ENCODE measurements at regions not wholly inside any gene's neighbourhood (a gene's known extent, or its start where the extent isn't known, plus 50 kb on each side); places are given as distances from the start of the nearest gene placed in this dataset.
A peak's percentile ranks its signal among the peaks of the same experiment; 100 is the strongest.
"Not testable (repeated sequence)": the region's sequence is repeated elsewhere in the genome, so short reads cannot be mapped to it uniquely, and the experiment has no call there.

- DNase-seq (ENCODE audit: low read depth in 2 of 2), result no peak
Observed at GRCh38 chr2:53610260-53610659, 157.3 kb upstream of the CHAC2 start.

DNA sequence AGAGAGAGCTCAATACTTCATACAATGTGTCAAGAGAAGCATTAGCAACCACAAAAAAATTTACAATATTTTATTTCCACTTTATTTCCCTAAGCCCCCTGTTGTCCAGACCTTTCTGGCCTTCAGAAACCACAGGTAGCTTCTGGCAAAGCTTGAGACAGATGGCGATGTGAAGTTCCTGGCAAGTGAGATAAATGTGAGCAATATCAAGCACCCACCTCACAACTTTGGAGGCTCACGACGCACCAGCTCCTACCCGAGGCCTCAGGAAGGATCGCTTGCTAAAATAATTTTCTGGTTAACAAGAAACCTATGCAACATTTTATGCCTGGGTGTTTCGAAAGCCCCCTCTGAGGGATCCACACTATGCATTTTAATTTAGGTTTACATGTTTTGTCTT lies 158.1 kb upstream of the CHAC2 start:
- no peak for DNase-seq (ENCODE audit: low read depth in 2 of 2)

DNA sequence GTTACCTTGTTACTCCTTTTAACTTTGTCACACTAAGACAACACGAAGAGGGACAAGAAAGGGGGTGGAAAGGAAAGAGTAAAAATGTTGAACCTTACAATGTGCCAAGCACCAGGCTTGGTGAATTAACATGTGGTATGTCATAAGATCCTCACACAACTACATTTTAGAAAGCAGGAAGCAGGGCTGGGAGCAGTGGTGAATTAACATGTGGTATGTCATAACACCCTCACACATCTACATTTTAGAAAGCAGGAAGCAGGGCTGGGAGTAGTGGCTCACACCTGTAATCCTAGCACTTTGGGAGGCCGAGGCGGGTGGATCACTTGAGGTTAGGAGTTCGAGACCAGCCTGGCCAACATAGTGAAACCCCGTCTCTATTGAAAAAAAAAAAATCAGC lies 159.3 kb upstream of the CHAC2 start:
- no peak for DNase-seq (ENCODE audit: low read depth in 2 of 2)

DNA sequence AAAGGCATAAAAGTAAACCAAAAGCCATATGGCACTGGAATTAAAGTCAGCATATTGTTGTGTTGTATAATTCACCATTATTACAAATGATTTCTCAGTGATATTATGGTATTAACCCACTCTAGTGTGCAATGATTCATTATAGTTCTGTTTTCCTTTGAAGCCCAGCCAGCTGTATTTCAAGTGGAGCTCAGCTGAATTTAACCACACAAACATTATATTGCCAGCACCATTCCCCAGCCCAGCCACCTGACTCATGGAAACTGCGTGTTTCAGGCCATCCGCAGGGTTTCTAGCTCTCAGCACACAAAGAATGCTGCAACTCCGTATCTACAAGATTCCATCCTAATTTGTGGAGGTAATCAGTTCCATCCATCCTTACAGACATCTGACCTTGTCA lies 166.8 kb upstream of the CHAC2 start:
- DNase-seq (ENCODE audit: low read depth in 2 of 2), result no peak

DNA sequence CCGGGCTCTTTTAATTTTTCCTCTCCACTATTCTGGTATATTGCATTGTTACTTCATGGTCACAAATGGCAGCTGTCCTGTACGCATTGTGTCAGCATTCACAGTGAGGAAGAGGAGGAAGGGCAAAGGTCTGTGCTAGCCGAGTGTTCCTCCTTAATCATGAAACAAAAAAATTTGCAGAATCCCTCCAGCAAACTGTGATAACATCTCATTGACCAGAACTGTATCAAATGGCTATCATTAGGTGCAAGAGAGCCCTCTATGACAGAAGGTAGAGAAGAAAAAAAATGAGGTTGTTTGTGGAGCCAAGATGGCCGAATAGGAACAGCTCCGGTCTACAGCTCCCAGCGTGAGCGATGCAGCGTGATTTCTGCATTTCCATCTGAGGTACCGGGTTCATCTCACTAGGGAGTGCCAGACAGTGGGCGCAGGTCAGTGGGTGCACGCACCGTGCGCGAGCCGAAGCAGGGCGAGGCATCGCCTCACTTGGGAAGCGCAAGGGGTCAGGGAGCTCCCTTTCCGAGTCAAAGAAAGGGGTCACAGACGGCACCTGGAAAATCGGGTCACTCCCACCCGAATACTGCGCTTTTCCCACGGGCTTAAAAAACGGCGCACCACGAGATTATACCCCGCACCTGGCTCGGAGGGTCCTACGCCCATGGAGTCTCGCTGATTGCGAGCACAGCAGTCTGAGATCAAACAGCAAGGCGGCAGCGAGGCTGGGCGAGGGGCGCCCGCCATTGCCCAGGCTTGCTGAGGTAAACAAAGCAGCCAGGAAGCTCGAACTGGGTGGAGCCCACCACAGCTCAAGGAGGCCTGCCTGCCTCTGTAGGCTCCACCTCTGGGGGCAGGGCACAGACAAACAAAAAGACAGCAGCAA lies 180.6 kb upstream of the CHAC2 start:
- not testable (repeated sequence) for DNase-seq (ENCODE audit: low read depth in 2 of 2)

- no peak for DNase-seq (ENCODE audit: low read depth in 2 of 2)
Observed at GRCh38 chr2:53584986-53585385, 182.6 kb upstream of the CHAC2 start.

DNA sequence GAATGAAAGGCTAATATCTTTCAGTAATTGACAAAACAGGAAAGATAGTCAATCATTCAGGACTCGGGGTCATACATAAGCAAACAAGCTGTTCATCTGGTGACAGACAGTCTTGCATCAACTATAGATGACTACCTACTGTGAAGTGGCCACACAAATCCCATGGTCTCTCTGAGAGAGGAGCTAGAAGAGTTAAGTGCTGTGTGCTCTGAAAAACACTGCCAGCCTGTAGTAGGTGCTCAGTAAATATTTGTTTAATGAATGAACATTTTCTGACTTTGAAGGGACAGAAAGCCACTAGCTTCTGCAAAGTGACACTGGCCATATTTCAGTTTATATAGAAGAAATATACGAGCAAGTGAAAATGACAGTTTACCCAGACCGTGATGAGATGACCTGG lies 184.0 kb upstream of the CHAC2 start:
- no peak for DNase-seq (ENCODE audit: low read depth in 2 of 2)

GRCh38 chr2:53582556-53582955 lies 185.0 kb upstream of the CHAC2 start:
- no peak for DNase-seq (ENCODE audit: low read depth in 2 of 2)

GRCh38 chr2:53576166-53576565 lies 191.4 kb upstream of the CHAC2 start:
- DNase-seq (ENCODE audit: low read depth in 2 of 2), result no peak

DNA sequence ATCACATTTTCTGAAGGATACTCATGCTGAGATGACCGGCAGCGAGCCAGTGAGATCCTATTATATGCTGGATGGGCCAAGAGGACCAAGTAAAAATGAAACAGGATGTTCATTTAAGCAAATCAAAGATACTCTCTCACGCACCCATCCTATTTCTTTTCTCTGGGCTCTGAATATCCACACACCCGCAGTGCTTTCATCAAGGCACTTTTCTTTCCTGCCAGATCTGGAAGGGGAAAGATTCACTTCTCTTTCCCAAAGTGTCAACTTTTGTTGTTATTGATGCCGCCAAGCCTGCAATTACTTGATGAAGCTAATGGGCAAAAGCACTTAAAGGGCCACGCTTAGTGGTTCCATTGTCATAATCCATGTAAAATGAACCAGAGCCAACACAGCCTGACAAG lies 191.9 kb upstream of the CHAC2 start:
- no peak for DNase-seq (ENCODE audit: low read depth in 2 of 2)

DNA sequence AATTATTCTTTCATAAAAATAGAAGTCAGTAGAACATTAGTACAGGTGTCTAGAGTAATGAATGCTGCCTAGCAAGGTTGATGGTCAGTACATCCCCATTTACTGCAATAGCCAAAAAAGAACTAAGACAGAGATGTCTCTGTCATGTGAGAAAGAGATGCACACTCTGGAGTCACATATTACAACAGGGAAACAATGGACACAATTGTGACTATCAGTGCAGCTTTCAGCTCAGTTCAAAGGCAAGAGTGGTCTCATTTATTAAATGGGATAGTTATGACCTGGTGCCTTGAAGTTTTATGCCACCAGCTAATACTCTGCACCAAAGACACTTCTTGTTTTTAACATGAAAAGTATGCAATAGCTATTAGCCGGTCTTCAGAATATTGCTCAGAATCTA lies 194.9 kb upstream of the CHAC2 start:
- DNase-seq (ENCODE audit: low read depth in 2 of 2), result no peak

DNA sequence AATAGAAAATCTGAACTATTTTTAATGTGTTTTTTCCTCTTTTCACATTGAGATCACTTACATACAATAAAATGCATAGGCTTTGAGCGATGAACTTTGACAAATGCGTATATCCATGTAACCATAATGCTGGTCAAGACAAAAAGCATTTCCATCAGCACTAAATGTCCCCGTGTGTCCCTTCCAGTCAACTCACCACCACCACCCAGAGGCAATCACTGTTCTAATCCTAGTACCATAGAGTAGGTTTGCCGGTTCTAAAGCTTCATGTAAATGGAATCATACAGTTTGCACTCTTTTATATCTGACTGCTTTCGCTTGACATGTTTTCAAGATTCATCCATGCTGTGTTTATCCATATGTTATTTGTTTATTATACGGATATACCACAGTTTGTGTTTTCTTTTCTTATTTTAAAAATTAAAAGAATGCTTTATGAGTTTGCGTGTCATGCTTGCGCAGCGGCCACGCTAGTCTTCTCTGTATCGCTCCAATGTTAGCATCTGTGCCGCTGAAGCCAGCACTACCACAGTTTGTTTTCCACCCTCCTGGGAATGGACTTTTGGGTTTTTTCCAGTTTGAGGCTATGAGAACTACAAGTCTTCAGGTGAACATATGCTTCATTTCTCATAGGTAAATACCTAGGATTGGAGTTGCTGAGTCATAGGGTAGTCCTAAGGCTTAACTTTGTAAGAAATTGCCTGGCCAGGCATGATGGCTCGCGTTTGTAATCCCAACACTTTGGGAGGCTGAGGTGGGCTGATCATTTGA lies 197.5 kb upstream of the CHAC2 start:
- no peak for DNase-seq (ENCODE audit: low read depth in 2 of 2)

DNA sequence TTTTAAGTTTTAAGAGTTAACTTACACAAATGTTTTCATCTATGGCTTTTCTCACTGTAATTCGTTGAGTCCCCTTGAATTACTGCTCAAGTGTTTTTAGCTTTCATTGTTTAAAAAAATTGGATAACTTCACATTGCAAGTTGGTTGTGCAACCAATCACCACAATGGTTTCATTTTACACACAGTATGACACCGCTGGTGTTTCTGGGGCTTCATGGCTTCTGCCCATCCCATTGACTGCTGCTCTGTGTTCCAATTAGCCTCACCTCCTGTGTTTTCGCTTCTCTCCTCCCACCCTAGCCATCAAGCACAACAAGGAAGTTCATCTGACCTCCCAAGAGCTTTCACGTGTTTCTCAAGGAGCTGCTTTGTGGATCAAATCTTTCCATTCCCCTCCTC lies 199.1 kb upstream of the CHAC2 start:
- DNase-seq (ENCODE audit: low read depth in 2 of 2), result peak in 1 of 2 donors; percentile 3

GRCh38 chr2:53567073-53567472 lies 200.5 kb upstream of the CHAC2 start:
- DNase-seq (ENCODE audit: low read depth in 2 of 2), result no peak

DNA sequence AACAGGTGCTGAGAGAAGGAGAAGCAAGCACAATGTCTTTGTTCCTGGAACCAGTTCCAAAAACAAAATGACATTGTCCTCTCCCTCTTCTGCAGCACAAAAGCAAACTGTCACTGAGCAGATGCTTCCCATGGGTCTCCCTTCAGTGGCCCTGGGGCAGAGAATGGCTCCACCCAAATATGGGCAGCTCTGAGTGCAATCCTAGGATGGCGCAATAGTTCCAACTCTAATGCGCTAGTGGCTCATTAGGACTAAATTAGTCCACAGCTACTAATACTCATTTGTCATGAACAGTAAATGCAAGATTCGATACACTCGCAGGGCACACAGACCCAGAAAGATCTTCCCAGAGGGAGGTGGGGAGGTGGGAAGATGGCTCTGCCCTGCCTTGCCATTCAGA lies 205.2 kb upstream of the CHAC2 start:
- no peak for DNase-seq (ENCODE audit: low read depth in 2 of 2)

DNA sequence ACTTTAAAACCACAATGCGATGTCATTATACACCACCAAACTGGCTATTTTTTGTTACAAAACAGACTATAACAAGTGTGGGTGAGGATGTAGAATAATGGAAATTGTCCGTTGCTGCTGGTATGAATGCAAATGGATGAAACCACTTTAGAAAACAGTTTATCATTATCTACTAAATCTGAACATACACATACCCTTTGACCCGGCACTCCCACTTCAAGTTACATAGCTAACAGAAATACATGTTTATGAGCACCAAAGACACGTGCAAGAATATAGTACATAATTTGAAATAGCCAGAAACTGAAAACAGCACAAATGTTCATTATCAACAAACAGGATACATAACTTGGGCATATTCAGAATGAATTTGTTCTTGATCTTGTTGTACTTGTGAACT lies 206.4 kb upstream of the CHAC2 start:
- DNase-seq (ENCODE audit: low read depth in 2 of 2), result no peak

GRCh38 chr2:53559302-53559966 lies 208.2 kb upstream of the CHAC2 start:
- no peak for DNase-seq (ENCODE audit: low read depth in 2 of 2)

DNA sequence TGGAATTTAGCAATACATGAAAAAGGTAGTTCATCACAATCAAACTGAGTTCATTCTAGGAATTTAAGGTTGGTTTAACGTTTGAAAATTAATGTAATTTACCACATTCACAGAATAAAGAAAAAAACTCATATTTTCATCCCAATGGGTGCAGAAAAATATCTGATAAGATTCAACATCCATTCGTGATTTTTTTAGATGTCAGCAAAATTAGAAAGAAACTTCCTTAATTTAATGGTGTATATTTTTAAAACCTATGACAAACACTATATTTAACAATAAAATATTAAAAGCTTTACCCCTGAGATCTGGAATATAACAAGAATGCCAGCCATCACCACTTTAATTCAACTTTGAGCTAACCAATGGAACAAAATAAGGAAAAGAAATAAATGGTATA lies 208.7 kb upstream of the CHAC2 start:
- DNase-seq (ENCODE audit: low read depth in 2 of 2), result no peak

GRCh38 chr2:53549497-53549896 lies 218.1 kb upstream of the CHAC2 start:
- no peak for DNase-seq (ENCODE audit: low read depth in 2 of 2)

- DNase-seq (ENCODE audit: low read depth in 2 of 2), result no peak
Observed at GRCh38 chr2:53545604-53546003, 222.0 kb upstream of the CHAC2 start.

DNA sequence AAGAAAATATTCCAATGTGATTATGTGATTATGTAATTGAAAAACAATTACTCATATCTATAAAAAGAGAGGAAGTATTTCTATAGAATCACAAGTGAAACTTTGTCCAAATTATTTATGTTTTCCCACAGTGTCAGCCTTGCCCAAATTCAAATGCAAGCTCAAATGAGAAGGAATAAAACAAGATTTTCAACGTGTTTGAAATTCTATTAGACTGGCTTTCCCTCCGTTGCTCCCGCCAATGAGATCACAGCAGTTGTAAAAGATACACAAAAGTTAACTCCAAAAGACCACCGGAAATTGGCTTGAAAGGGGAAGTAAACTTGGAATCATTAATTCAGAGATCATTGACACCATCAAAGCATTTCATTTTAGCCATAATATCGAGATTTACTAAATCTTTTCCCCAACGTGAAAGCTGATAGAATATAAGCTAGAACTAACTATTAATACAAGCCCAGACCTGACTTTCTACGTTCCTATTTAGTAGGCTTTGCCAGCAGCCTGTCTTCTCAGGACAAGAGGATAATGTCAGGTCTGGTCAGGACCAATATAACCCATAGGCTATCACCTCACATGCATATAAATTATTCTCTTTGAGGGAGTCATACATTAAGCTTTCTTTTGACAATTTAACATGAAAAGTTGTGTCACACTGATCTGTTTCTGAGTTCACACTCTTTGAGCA lies 222.6 kb upstream of the CHAC2 start:
- no peak for DNase-seq (ENCODE audit: low read depth in 2 of 2)

DNA sequence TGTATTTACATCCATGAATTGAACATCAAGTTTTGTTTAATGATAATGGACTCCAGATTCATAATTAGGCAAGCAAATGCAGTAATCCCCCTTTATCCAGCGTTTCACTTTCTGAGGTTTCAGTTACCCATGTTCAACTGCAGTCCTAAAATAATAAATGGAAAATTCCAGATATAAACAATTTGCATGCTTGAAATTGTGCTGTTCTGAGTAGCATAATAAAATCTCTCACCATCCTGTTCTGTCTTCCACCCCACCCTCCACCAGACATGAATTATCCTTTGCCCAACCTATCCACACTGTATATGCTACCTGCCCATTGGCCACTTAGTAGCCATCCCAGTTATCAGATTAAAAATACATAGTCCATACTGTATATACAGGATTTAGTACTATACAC lies 224.5 kb upstream of the CHAC2 start:
- DNase-seq (ENCODE audit: low read depth in 2 of 2), result no peak
